ENCODE measurements at regions not wholly inside any gene's neighbourhood (a gene's known extent, or its start where the extent isn't known, plus 50 kb on each side); places are given as distances from the start of the nearest gene placed in this dataset.

DNA sequence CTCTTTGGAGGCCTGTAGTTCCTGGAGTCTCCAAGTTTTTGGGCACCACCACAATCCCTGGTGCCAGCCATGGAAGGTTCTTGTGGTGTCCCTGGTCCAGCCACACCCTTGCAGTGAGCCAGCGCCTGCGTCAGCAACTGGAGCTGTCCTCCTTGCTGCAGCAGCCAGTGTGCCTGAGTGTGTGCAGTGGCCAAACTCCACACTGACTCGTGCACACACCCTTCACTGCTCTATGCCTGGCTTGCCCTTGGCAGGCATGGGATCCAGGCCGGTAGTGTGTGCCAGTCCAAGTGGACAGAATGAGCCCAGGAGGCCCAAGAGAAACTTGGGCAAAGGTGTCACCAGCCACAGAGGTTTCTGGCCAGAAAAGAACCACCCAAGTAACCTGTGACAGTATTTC, 1074.0 kb downstream of the PCDH18 start:
- no peaks in the 10 kb centered on the region for H4K20me1 ChIP-seq (ENCODE audit: insufficient read depth, low read length)
- H3K27me3 ChIP-seq (ENCODE audit: insufficient read depth, low read length): no peaks in the 10 kb centered on the region
- no peaks in the 10 kb centered on the region for H3K36me3 ChIP-seq (ENCODE audit: insufficient read depth, low read length)
- H3K4me3 ChIP-seq (ENCODE audit: low read depth, low read length, poor library complexity, severe bottlenecking): no peak overlapping the region
- H3K4me1 ChIP-seq (ENCODE audit: insufficient read depth, low read length, severe bottlenecking): no peaks in the 10 kb centered on the region
- H3F3A ChIP-seq (ENCODE audit: insufficient read depth, low read length): no peaks in the 10 kb centered on the region
- H3K27ac ChIP-seq (ENCODE audit: low read depth, low read length, poor library complexity, severe bottlenecking): no peak overlapping the region
- no peaks in the 10 kb centered on the region for H3K9me3 ChIP-seq (ENCODE audit: low read length)
- H3K9ac ChIP-seq (ENCODE audit: low read length): no peak overlapping the region
- no peaks in the 10 kb centered on the region for H3K79me2 ChIP-seq (ENCODE audit: insufficient read depth, low read length)
- no peaks in the 10 kb centered on the region for H3K9me2 ChIP-seq (ENCODE audit: low read depth, low read length)
- no peak overlapping the region for H2AFZ ChIP-seq (ENCODE audit: low read length)
- no peak overlapping the region for H3K4me2 ChIP-seq (ENCODE audit: low read length)
- TF ChIP-seq, protein P1, sequence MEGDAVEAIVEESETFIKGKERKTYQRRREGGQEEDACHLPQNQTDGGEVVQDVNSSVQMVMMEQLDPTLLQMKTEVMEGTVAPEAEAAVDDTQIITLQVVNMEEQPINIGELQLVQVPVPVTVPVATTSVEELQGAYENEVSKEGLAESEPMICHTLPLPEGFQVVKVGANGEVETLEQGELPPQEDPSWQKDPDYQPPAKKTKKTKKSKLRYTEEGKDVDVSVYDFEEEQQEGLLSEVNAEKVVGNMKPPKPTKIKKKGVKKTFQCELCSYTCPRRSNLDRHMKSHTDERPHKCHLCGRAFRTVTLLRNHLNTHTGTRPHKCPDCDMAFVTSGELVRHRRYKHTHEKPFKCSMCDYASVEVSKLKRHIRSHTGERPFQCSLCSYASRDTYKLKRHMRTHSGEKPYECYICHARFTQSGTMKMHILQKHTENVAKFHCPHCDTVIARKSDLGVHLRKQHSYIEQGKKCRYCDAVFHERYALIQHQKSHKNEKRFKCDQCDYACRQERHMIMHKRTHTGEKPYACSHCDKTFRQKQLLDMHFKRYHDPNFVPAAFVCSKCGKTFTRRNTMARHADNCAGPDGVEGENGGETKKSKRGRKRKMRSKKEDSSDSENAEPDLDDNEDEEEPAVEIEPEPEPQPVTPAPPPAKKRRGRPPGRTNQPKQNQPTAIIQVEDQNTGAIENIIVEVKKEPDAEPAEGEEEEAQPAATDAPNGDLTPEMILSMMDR (IDR thresholded peaks at IDR 0.05; ENCODE audit: low read length): no peak
- TF ChIP-seq EZH2 (IDR thresholded peaks at IDR 0.05; ENCODE audit: borderline replicate concordance, low read length): no peak

DNA sequence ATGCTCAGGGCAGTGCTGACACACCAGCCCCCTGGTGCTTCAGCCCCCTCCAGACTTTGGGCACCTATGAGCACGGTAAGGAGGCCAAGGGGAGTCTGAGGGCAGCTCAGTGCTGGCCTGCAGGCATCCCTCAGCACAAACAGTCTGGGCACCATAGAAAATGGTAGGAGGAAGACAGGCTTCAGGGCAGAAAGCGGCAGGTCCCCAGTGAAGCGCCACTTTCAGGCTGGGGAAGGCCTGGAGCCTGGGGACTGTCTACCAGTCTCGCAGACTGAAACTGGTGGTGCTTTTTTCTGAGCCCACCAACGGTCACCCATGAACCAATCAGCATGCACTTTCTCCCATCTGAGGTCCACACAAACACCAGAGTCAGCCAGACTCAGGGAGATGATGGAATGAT, 1074.7 kb downstream of the PCDH18 start:
- Histone ChIP-seq H3K9me3 (ENCODE audit: low read length) (no peaks in the 10 kb centered on the region), H3K79me2 (ENCODE audit: insufficient read depth, low read length) (no peaks in the 10 kb centered on the region), H3K27me3 (ENCODE audit: insufficient read depth, low read length) (no peaks in the 10 kb centered on the region), H3F3A (ENCODE audit: insufficient read depth, low read length) (no peaks in the 10 kb centered on the region), H3K4me2 (ENCODE audit: low read length) (no peak overlapping the region), H4K20me1 (ENCODE audit: insufficient read depth, low read length) (no peaks in the 10 kb centered on the region), H3K4me1 (ENCODE audit: insufficient read depth, low read length, severe bottlenecking) (no peaks in the 10 kb centered on the region), H3K9ac (ENCODE audit: low read length) (no peak overlapping the region), H3K27ac (ENCODE audit: low read depth, low read length, poor library complexity, severe bottlenecking) (no peak overlapping the region), H3K9me2 (ENCODE audit: low read depth, low read length) (no peaks in the 10 kb centered on the region), H3K4me3 (ENCODE audit: low read depth, low read length, poor library complexity, severe bottlenecking) (no peak overlapping the region), H3K36me3 (ENCODE audit: insufficient read depth, low read length) (no peaks in the 10 kb centered on the region), H2AFZ (ENCODE audit: low read length) (no peak overlapping the region)
- TF ChIP-seq, protein P1 (IDR thresholded peaks at IDR 0.05; ENCODE audit: low read length): no peak
- no peak for TF ChIP-seq EZH2 (IDR thresholded peaks at IDR 0.05; ENCODE audit: borderline replicate concordance, low read length)

DNA sequence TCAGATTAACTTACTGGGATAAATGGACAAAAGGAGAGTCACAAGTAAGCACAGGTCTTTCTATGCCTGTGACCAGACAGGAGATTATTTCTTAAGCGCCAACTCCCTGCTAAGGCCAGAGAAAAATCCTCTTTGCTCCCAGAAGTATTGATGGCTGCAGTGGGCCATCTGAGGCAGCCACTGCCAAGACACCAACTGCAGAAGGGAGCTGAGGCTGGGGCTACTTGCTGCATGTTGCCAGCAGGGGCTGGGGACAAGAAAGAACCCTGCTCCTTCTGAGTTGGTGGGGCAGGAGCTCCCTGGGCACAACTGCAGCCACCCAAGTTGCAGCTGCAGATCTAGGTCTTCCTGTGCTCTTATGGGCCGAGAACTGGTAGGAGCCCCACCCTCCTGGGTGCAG, 1075.3 kb downstream of the PCDH18 start:
- Histone ChIP-seq H3K4me3 (ENCODE audit: low read depth, low read length, poor library complexity, severe bottlenecking) (no peak overlapping the region), H3K36me3 (ENCODE audit: insufficient read depth, low read length) (no peaks in the 10 kb centered on the region), H3F3A (ENCODE audit: insufficient read depth, low read length) (no peaks in the 10 kb centered on the region), H3K79me2 (ENCODE audit: insufficient read depth, low read length) (no peaks in the 10 kb centered on the region), H3K9ac (ENCODE audit: low read length) (no peak overlapping the region), H3K27me3 (ENCODE audit: insufficient read depth, low read length) (no peaks in the 10 kb centered on the region), H3K9me3 (ENCODE audit: low read length) (no peaks in the 10 kb centered on the region), H4K20me1 (ENCODE audit: insufficient read depth, low read length) (no peaks in the 10 kb centered on the region), H3K9me2 (ENCODE audit: low read depth, low read length) (no peaks in the 10 kb centered on the region), H3K4me1 (ENCODE audit: insufficient read depth, low read length, severe bottlenecking) (no peaks in the 10 kb centered on the region), H2AFZ (ENCODE audit: low read length) (no peak overlapping the region), H3K4me2 (ENCODE audit: low read length) (no peak overlapping the region), H3K27ac (ENCODE audit: low read depth, low read length, poor library complexity, severe bottlenecking) (no peak overlapping the region)
- TF ChIP-seq EZH2 (IDR thresholded peaks at IDR 0.05; ENCODE audit: borderline replicate concordance, low read length): no peak
- TF ChIP-seq, protein P1 (IDR thresholded peaks at IDR 0.05; ENCODE audit: low read length): no peak

All from OCI-LY1 (cell line).